Calu3 (cell line): ENCODE measurements at regions not wholly inside any gene's neighbourhood (a gene's known extent, or its start where the extent isn't known, plus 50 kb on each side); places are given as distances from the start of the nearest gene placed in this dataset.

ENCODE experiments used
- BruUV-seq: library from RNA; stranded (reverse); fragments of 400-500 nt; replicated peaks from 2 replicates; lab custom pipeline; 2021; lab: Mats Ljungman, UMichigan
- CTCF ChIA-PET: fragments of 300-600 bp; sonication (Branson Sonifier 250); formaldehyde crosslinking; loops from one replicate; lab custom pipeline; 2022; ENCODE audit warnings: antibody characterized with exemption; lab: Charles Lee
- DNase-seq: peaks from one replicate; pipeline ENCODE4 v3.0.0; 2022
- H3K27ac Mint-ChIP-seq: one replicate; pipeline ENCODE4 v1.8.0; 2022; ENCODE audit warnings: mixed read lengths; ENCODE audit not compliant: unreplicated experiment
- H3K27me3 Mint-ChIP-seq: one replicate; pipeline ENCODE4 v1.8.0; 2022; ENCODE audit warnings: mixed read lengths; ENCODE audit not compliant: unreplicated experiment
- H3K36me3 Mint-ChIP-seq: one replicate; pipeline ENCODE4 v1.8.0; 2022; ENCODE audit warnings: mild to moderate bottlenecking, moderate library complexity, mixed read lengths; ENCODE audit not compliant: insufficient read depth, unreplicated experiment
- H3K4me1 Mint-ChIP-seq: one replicate; pipeline ENCODE4 v1.8.0; 2022; ENCODE audit warnings: mild to moderate bottlenecking, low read depth, mixed read lengths; ENCODE audit not compliant: unreplicated experiment
- H3K4me3 Mint-ChIP-seq: one replicate; pipeline ENCODE4 v1.8.0; 2022; ENCODE audit warnings: mild to moderate bottlenecking, low read depth, moderate library complexity, mixed read lengths; ENCODE audit not compliant: unreplicated experiment
- H3K9me3 Mint-ChIP-seq: one replicate; pipeline ENCODE4 v1.8.0; 2022; ENCODE audit warnings: low read depth, mixed read lengths; ENCODE audit not compliant: unreplicated experiment
- intact Hi-C: fragments of 100-400 bp; cut with micrococcal nuclease; formaldehyde crosslinking; loops from one replicate; pipeline ENCODE4 v1.10.0; 2022; ENCODE audit not compliant: unreplicated experiment
- TF ChIP-seq, protein P1 (sequence below): fragments of 200-600 bp; IDR thresholded peaks from one replicate; pipeline ENCODE4 v1.8.0; 2022; ENCODE audit warnings: antibody characterized with exemption; ENCODE audit not compliant: unreplicated experiment

DNA sequence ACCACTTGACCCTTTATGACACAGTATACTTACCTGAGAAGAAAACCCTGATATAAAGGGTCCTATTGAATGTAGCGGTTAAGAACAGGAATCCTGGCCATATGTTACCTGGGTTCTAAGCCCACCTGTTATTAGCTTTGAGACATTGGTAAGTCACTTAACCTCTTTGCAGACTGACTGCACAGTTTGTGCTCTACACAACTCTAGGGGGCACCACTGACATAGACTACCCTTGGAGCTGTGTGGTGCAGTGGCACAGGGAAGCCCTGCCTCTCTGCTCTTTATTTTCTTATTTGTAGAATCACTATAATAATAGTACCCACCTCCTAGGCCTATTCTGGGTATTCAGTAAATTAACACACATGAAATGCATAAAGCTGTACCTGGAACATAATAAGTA, 165.6 kb downstream of the C1orf94 start:
- TF ChIP-seq, protein P1, sequence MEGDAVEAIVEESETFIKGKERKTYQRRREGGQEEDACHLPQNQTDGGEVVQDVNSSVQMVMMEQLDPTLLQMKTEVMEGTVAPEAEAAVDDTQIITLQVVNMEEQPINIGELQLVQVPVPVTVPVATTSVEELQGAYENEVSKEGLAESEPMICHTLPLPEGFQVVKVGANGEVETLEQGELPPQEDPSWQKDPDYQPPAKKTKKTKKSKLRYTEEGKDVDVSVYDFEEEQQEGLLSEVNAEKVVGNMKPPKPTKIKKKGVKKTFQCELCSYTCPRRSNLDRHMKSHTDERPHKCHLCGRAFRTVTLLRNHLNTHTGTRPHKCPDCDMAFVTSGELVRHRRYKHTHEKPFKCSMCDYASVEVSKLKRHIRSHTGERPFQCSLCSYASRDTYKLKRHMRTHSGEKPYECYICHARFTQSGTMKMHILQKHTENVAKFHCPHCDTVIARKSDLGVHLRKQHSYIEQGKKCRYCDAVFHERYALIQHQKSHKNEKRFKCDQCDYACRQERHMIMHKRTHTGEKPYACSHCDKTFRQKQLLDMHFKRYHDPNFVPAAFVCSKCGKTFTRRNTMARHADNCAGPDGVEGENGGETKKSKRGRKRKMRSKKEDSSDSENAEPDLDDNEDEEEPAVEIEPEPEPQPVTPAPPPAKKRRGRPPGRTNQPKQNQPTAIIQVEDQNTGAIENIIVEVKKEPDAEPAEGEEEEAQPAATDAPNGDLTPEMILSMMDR: no peak
- CTCF ChIA-PET: no interaction called here
- no peaks in the 10 kb centered on the region for H3K36me3 Mint-ChIP-seq
- peaks cover 6% of the 10 kb centered on the region for H3K9me3 Mint-ChIP-seq
- DNase-seq: no peak
- no peaks in the 10 kb centered on the region for H3K4me1 Mint-ChIP-seq
- intact Hi-C loops: no loop called here
- no TSS peak for BruUV-seq
- H3K27me3 Mint-ChIP-seq: peaks cover 27% of the 10 kb centered on the region
- no peak overlapping the region for H3K27ac Mint-ChIP-seq
- no peak overlapping the region for H3K4me3 Mint-ChIP-seq

DNA sequence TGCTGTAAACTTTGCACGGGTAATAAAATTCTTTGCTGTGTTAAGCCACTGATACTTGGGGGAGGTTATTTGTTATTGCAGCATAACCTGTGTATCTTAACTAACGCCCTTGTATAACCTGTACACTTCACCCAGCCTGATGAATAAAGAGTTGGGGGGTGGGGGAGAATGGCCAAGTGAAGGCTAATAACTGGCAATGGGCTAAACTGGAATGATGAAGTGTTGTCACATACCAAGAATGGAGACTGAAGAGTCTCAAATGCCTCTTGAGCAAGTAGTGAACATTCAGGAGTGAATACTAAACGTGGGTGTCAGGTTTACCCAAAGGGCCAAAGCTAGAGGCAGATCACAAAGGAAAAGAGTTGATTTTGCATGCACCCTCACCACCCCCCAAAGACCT, 169.4 kb downstream of the C1orf94 start:
- no peaks in the 10 kb centered on the region for H3K36me3 Mint-ChIP-seq
- DNase-seq: no peak
- BruUV-seq: no TSS peak
- CTCF ChIA-PET: no interaction called here
- TF ChIP-seq, protein P1: no peak
- no peak overlapping the region for H3K27ac Mint-ChIP-seq
- peaks cover 20% of the 10 kb centered on the region for H3K27me3 Mint-ChIP-seq
- H3K4me1 Mint-ChIP-seq: no peaks in the 10 kb centered on the region
- no peak overlapping the region for H3K4me3 Mint-ChIP-seq
- intact Hi-C loops: no loop called here
- peaks cover 3% of the 10 kb centered on the region for H3K9me3 Mint-ChIP-seq

- TF ChIP-seq, protein P1: no peak
- Mint-ChIP-seq H3K4me3 (no peak overlapping the region), H3K27ac (no peak overlapping the region), H3K4me1 (no peaks in the 10 kb centered on the region), H3K9me3 (peaks cover 5% of the 10 kb centered on the region), H3K36me3 (no peaks in the 10 kb centered on the region), H3K27me3 (peaks cover 58% of the 10 kb centered on the region)
- intact Hi-C loops: no loop called here
- CTCF ChIA-PET: no interaction called here
- DNase-seq: no peak
- BruUV-seq: no TSS peak
Observed at GRCh38 chr1:34353409-34353808, 176.7 kb downstream of the C1orf94 start.

GRCh38 chr1:34354367-34354766, 177.7 kb downstream of the C1orf94 start:
- CTCF ChIA-PET: no interaction called here
- H3K4me1 Mint-ChIP-seq: no peaks in the 10 kb centered on the region
- H3K36me3 Mint-ChIP-seq: no peaks in the 10 kb centered on the region
- no TSS peak for BruUV-seq
- peaks cover 5% of the 10 kb centered on the region for H3K9me3 Mint-ChIP-seq
- no peak overlapping the region for H3K27ac Mint-ChIP-seq
- peaks cover 62% of the 10 kb centered on the region for H3K27me3 Mint-ChIP-seq
- H3K4me3 Mint-ChIP-seq: no peak overlapping the region
- TF ChIP-seq, protein P1: no peak
- DNase-seq: no peak
- intact Hi-C loops: no loop called here

- intact Hi-C loops: no loop called here
- no peak for DNase-seq
- CTCF ChIA-PET: no interaction called here
- H3K9me3 Mint-ChIP-seq: peaks cover 3% of the 10 kb centered on the region
- BruUV-seq: no TSS peak
- TF ChIP-seq, protein P1: no peak
- no peak overlapping the region for H3K4me3 Mint-ChIP-seq
- no peaks in the 10 kb centered on the region for H3K36me3 Mint-ChIP-seq
- H3K27ac Mint-ChIP-seq: no peak overlapping the region
- H3K27me3 Mint-ChIP-seq: peaks cover 44% of the 10 kb centered on the region
- H3K4me1 Mint-ChIP-seq: no peaks in the 10 kb centered on the region
Observed at GRCh38 chr1:34356853-34357252, 180.1 kb downstream of the C1orf94 start.
